BLaER1 treated with 17β-estradiol and CSF1 and Interleukin-3, amounts not matched to agents 10 nM and 100 nM (cell line): ENCODE measurements at regions not wholly inside any gene's neighbourhood (a gene's known extent, or its start where the extent isn't known, plus 50 kb on each side); places are given as distances from the start of the nearest gene placed in this dataset.

ENCODE experiments used
- H3K27ac ChIP-seq, 11 experiments: shearing (Covaris generic); formaldehyde crosslinking; 2 replicates each; pipeline ENCODE4 v1.8.1; 2022
- H3K27me3 ChIP-seq, 11 experiments: shearing (Covaris generic); formaldehyde crosslinking; 2 replicates each; pipeline ENCODE4 v1.8.1; 2022
- H3K36me3 ChIP-seq, 11 experiments: shearing (Covaris generic); formaldehyde crosslinking; 2 replicates each; pipeline ENCODE4 v1.8.1; 2022
- H3K4me1 ChIP-seq, 10 experiments: shearing (Covaris generic); formaldehyde crosslinking; 2 replicates each; pipeline ENCODE4 v1.8.1; 2022
- H3K4me2 ChIP-seq, 11 experiments: shearing (Covaris generic); formaldehyde crosslinking; 2 replicates each; pipeline ENCODE4 v1.8.1; 2022
- H3K4me3 ChIP-seq, 10 experiments: shearing (Covaris generic); formaldehyde crosslinking; 2 replicates each; pipeline ENCODE4 v1.8.1; 2022
- H3K9ac ChIP-seq, 11 experiments: shearing (Covaris generic); formaldehyde crosslinking; 2 replicates each; pipeline ENCODE4 v1.8.1; 2022
- H3K9me3 ChIP-seq, 11 experiments: shearing (Covaris generic); formaldehyde crosslinking; replicated peaks in 1 of 11; 2 replicates each; pipeline ENCODE4 v1.8.1; 2022
- H4K20me1 ChIP-seq, 11 experiments: shearing (Covaris generic); formaldehyde crosslinking; 2 replicates each; pipeline ENCODE4 v1.8.1; 2022
- Cebpa-rat ChIP-seq, 11 experiments: shearing (Covaris generic); IDR thresholded peaks; 2 replicates each; pipeline ENCODE4 v1.8.1; 2022

DNA sequence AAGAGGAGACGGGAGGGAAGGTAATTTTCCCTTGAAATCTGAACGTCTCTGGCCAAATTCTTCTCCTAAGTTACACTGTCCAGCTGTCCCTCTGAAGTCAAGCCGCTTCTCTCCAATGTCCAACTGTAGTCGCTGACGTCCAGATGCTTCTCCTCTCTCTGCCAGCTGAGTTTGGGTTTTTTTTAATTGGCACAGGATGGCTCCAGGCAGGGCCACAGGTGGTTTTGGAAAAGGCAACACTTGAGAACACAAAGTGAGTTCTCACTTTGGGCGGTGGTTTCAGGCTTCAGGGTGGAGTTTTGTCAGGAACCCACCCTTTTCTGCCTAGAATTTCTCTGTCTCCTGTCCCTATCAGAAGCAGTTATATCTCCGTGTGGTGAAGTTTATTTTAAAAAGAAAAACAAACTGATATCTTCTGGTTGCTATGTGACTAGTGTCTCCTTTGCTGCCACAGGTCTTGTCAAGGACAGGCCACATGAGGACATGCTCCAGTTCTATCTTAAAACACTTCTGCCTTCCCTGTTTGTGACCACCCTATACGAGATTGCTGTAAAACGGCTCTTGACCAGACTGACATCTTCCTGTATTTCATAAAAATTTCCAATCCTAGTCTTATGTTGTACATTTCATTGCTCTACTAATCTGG is 472.3 kb upstream of the ADGRL4 start:
- H3K9ac ChIP-seq, result no peak overlapping the region
- H3K4me2 ChIP-seq, result no peak overlapping the region
- no peak overlapping the region for H3K27ac ChIP-seq
- no peak for TF ChIP-seq Cebpa-rat (IDR thresholded peaks at IDR 0.05)
- no peaks in the 10 kb centered on the region for H3K27me3 ChIP-seq
- H3K4me1 ChIP-seq, result no peaks in the 10 kb centered on the region
- no peaks in the 10 kb centered on the region for H4K20me1 ChIP-seq
- peaks cover 0 to 9% (median 0%) of the 10 kb centered on the region in 11 experiments; a peak in 7 of 22 replicates for H3K9me3 ChIP-seq
- H3K4me3 ChIP-seq, result no peak overlapping the region
- H3K36me3 ChIP-seq, result no peaks in the 10 kb centered on the region

DNA sequence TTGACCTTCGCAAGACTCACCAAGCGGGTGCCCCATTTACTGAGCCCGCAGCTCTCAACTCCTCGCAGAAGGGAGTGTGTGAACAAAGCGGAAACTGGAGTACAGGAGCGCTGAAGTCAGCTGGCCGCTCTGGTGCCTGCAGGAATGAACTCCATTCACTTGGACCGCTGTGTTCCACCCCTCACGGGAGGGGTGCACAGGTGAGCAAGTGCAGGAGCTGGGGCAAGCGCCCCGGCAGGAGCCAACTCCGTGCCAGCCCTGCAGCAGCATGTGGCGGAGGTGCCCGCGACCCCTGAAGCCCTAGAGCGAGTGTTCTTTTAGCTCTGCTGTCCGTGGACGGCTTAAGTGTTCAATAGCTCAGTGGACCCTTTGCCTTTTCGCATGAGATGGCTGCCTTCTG is 471.6 kb upstream of the ADGRL4 start:
- Histone ChIP-seq H4K20me1 (no peaks in the 10 kb centered on the region), H3K4me1 (no peaks in the 10 kb centered on the region), H3K4me2 (no peak overlapping the region), H3K9me3 (peaks cover 0 to 9% (median 0%) of the 10 kb centered on the region in 11 experiments; a peak in 7 of 22 replicates), H3K27me3 (no peaks in the 10 kb centered on the region), H3K36me3 (no peaks in the 10 kb centered on the region), H3K27ac (no peak overlapping the region), H3K9ac (no peak overlapping the region), H3K4me3 (no peak overlapping the region)
- no peak for TF ChIP-seq Cebpa-rat (IDR thresholded peaks at IDR 0.05)

DNA sequence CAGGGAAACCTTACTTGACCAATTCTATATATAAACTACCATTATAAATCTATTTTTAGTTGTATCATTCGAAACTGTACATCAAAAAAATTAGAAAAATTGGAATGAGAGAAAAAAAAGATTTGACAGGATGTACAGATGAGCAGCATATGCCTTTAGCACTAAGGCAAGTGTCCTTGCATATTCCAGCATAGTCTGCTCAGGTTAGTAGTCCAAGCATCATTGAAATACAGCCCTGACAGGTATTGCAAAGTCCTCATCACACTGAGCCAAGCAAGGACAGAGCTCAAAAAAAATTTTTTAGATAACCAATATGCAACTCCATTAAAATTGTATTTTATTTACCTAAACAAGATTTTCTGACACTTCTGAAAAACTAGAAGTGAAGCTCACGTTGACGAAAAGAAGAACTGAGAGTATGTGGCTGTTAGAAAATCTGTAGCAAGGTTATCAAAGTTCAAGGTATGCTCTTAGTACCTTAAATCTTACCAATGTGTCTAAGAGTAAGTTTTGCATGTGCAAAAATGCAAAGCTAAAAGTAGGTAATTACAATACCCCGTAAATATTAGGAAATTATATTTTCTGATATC is 465.6 kb upstream of the ADGRL4 start:
- no peak for TF ChIP-seq Cebpa-rat (IDR thresholded peaks at IDR 0.05)
- no peak overlapping the region for H3K4me2 ChIP-seq

DNA sequence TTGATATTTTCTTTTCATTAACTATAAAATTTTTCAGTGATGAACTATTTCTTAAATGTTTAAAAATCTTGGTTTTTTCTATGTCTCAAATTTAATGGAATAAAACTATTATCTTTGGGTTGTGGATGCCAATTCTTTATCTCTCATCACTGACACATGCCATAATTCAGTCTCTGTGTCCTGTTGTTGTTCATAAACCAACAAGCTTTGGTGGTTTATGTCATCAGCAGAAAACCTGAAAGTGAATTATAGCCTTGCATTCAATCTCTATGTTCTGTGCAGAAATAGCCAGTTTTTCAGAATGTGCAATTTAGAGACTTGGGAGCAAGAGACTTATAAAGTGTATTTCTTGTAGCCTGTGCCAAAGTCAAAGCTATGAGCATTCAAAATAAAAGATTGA is 462.6 kb upstream of the ADGRL4 start:
- H3K4me3 ChIP-seq, result no peak overlapping the region

More for the DNA sequence above, 465.6 kb upstream of the ADGRL4 start:
- Histone ChIP-seq H3K9ac (no peak overlapping the region), H3K9me3 (no peaks in the 10 kb centered on the region), H4K20me1 (no peaks in the 10 kb centered on the region), H3K4me3 (no peak overlapping the region), H3K4me1 (no peaks in the 10 kb centered on the region), H3K27ac (no peak overlapping the region), H3K36me3 (no peaks in the 10 kb centered on the region), H3K27me3 (no peaks in the 10 kb centered on the region)

DNA sequence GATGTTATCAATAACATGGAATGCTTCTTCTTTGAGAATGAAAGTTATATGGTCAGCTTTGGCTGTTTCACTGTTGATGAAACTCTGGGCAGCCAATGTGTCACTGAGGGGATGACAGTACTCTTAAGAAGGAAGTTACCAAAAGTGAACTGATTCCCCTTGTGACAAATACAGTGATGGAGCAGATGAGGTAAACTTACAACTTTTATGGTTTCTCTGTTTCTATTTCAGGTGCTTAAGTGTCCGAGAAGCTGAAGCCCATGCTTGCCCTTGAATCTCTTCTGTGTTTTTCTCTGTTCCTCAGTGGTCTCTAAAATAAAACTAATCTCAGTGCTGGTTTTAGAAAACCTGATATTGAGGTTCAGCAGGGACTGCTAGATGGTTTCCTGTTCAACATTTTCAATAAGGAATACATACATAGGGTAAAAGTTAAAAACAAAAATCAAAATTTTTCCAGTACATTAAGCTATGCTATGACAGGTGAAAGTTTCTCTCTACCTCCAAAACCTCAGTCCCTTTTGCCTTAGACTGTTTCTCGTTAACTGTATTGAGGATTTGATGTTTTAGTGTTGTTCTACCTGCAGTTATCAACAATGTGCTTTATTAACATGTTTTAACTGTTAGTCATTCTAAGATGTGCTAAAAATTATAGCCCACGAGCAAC is 454.4 kb upstream of the ADGRL4 start:
- peaks cover 0 to 27% (median 0%) of the 10 kb centered on the region in 10 experiments; a peak in 3 of 20 replicates for H3K4me1 ChIP-seq
- no peaks in the 10 kb centered on the region for H3K27me3 ChIP-seq
- H3K27ac ChIP-seq, result no peak overlapping the region
- TF ChIP-seq Cebpa-rat (IDR thresholded peaks at IDR 0.05), result no peak
- H3K9me3 ChIP-seq, result peaks cover 0 to 13% (median 7%) of the 10 kb centered on the region in 11 experiments; a peak in 10 of 22 replicates
- no peak overlapping the region for H3K9ac ChIP-seq
- no peaks in the 10 kb centered on the region for H3K36me3 ChIP-seq
- peak overlapping the region in 1 of 11 experiments; percentile 27; a peak in 2 of 22 replicates for H3K4me2 ChIP-seq
- H3K4me3 ChIP-seq, result no peak overlapping the region
- no peaks in the 10 kb centered on the region for H4K20me1 ChIP-seq

More for the DNA sequence above, 462.6 kb upstream of the ADGRL4 start:
- no peak overlapping the region for H3K27ac ChIP-seq
- H3K9me3 ChIP-seq, result peaks cover 0 to 6% (median 2%) of the 10 kb centered on the region in 11 experiments; a peak in 6 of 22 replicates
- no peak overlapping the region for H3K4me2 ChIP-seq
- H3K27me3 ChIP-seq, result no peaks in the 10 kb centered on the region
- no peak overlapping the region for H3K9ac ChIP-seq
- H4K20me1 ChIP-seq, result no peaks in the 10 kb centered on the region
- TF ChIP-seq Cebpa-rat (IDR thresholded peaks at IDR 0.05), result no peak
- H3K4me1 ChIP-seq, result no peaks in the 10 kb centered on the region
- H3K36me3 ChIP-seq, result no peaks in the 10 kb centered on the region

DNA sequence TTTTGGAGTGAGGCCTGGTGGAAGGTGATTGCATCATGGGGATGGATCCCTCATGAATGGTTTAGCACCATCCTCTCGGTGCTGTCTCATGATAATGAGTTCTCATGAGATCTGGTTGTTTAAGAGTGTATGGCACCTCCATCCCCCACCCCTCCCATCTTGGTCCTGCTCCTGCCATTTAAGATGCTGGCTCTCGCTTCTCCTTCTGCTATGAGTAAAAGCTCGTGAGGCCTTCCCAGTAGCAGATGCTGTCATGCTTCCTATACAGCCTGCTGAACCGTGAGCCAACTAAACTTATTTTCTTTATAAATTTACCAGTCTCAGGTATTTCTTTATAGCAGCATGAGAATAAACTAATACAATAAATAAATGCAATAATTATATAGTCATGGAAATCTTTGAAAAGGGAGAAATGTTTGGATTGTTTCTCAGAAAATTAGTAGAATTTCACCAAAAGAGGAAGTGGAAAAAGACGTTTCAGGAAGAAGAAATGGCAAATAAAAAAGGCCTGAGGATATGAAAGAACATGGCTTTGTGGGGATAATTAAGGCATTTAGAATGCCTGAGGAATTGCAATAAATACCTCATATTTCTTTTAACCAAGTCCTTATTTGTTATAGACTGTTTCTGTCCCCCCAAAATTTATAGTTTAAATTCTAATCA is 451.2 kb upstream of the ADGRL4 start:
- no peaks in the 10 kb centered on the region for H3K9me3 ChIP-seq
- no peak overlapping the region for H3K4me3 ChIP-seq
- H4K20me1 ChIP-seq, result no peaks in the 10 kb centered on the region
- peak overlapping the region in 1 of 11 experiments; percentile 22; a peak in 2 of 22 replicates for H3K27ac ChIP-seq
- H3K36me3 ChIP-seq, result no peaks in the 10 kb centered on the region
- no peak for TF ChIP-seq Cebpa-rat (IDR thresholded peaks at IDR 0.05)
- H3K27me3 ChIP-seq, result no peaks in the 10 kb centered on the region
- peaks cover 0 to 27% (median 0%) of the 10 kb centered on the region in 10 experiments; a peak in 4 of 20 replicates for H3K4me1 ChIP-seq
- H3K9ac ChIP-seq, result no peak overlapping the region
- H3K4me2 ChIP-seq, result peak overlapping the region in 2 of 11 experiments; percentile 47 to 54; a peak in 4 of 22 replicates

DNA sequence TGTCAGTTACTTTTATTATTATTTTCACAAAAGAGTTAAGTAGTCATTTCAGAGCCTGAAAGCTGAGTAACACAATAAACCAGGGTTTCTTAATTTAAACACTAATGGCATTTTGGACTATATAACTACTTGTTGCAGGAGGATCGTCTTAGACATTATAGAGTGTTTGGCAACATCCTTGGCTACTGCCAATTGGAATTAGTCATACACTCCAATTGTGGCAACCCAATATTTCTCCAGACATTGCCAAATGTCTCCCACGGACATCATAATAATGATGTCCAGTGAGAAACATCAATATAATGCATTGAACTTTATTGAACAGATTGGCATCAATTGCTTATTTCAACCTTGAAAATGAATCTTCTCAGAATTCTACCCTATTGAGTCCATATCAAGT is 441.9 kb upstream of the ADGRL4 start:
- Histone ChIP-seq H3K4me3 (no peak overlapping the region), H3K36me3 (no peaks in the 10 kb centered on the region), H4K20me1 (no peaks in the 10 kb centered on the region), H3K27me3 (no peaks in the 10 kb centered on the region), H3K4me2 (no peak overlapping the region), H3K27ac (no peak overlapping the region), H3K9ac (no peak overlapping the region), H3K4me1 (no peaks in the 10 kb centered on the region), H3K9me3 (no peaks in the 10 kb centered on the region; a peak in 1 of 22 replicates)
- TF ChIP-seq Cebpa-rat (IDR thresholded peaks at IDR 0.05), result no peak

DNA sequence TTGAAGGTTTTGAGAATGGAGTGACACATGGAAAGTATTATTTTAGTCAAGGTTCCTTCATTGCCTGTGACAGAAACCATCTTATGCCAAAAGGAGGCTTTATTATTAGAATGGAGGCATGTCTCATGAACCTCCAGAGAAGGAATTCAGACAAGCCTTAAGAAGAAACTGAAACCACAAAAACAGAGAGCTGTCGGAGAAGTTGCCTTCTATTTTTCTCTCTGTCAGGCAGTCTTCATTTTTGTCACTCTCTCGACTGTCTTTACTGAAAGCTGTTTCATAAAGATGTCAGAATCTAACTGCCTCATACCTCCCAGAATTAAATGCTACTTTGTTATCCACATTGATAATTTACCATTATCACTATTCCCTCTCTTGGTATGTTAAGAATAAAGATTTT is 434.7 kb upstream of the ADGRL4 start:
- no peaks in the 10 kb centered on the region for H3K27me3 ChIP-seq
- H3K4me1 ChIP-seq, result 0 out of 20 replicates have a peak, but pooled peaks cover 0 to 9% (median 0%) of the 10 kb centered on the region in 10 experiments
- H3K4me3 ChIP-seq, result no peak overlapping the region
- no peaks in the 10 kb centered on the region for H4K20me1 ChIP-seq
- no peaks in the 10 kb centered on the region for H3K36me3 ChIP-seq
- TF ChIP-seq Cebpa-rat (IDR thresholded peaks at IDR 0.05), result no peak
- H3K4me2 ChIP-seq, result peak overlapping the region in 2 of 11 experiments; percentile 16 to 27; a peak in 2 of 22 replicates
- H3K27ac ChIP-seq, result no peak overlapping the region
- no peak overlapping the region for H3K9ac ChIP-seq
- no peaks in the 10 kb centered on the region; a peak in 1 of 22 replicates for H3K9me3 ChIP-seq

DNA sequence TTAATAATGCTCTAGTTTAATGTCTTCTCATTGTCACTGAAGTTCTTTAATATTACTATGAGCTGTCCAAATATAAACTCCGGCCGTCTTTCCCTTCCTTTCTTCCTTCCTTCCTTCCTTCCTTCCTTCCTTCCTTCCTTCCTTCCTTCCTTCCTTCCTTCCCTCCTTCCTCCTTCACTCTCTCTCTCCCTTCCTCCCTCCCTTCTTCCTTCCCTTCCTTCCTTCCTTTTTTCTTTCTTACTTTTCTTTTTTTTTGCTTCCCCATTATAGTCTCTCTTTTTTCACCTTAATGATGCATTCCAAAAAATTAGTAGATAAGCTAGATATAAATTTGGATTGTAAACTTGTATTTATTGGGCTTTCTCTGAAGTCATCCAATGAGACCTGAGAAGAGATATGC is 431.0 kb upstream of the ADGRL4 start:
- no peak overlapping the region for H3K4me3 ChIP-seq
- peaks cover 0 to 16% (median 0%) of the 10 kb centered on the region in 10 experiments; a peak in 1 of 20 replicates for H3K4me1 ChIP-seq
- H3K27me3 ChIP-seq, result no peaks in the 10 kb centered on the region
- no peak overlapping the region for H3K4me2 ChIP-seq
- no peak overlapping the region for H3K9ac ChIP-seq
- no peaks in the 10 kb centered on the region for H3K9me3 ChIP-seq
- no peaks in the 10 kb centered on the region for H3K36me3 ChIP-seq
- TF ChIP-seq Cebpa-rat (IDR thresholded peaks at IDR 0.05), result no peak
- no peak overlapping the region for H3K27ac ChIP-seq
- no peaks in the 10 kb centered on the region for H4K20me1 ChIP-seq
